ENCODE measurements at regions not wholly inside any gene's neighbourhood (a gene's known extent, or its start where the extent isn't known, plus 50 kb on each side); places are given as distances from the start of the nearest gene placed in this dataset.
"Not testable (repeated sequence)": the region's sequence is repeated elsewhere in the genome, so short reads cannot be mapped to it uniquely, and the experiment has no call there.

DNA sequence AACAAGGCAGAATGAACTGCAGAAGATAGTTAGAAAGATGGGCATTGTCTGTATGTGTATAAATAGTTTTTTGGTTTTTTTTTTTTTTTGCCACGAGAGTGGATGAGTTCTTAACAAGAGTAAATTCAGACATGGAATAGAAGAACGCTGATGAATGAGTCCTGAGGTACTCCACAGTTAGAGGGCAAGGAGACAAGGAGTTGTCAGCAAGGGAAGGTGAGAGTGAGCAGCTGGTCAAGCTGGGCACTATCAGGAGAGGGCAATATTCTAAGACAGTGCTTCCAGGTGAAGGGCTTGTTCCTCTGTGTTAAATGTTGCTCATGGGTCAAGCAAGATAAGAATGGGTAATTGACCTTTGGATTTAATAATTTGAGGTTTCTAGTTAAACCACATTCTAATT is 138.6 kb upstream of the FAM78B start:
- DNase-seq (ENCODE audit: low read depth): no peak

DNA sequence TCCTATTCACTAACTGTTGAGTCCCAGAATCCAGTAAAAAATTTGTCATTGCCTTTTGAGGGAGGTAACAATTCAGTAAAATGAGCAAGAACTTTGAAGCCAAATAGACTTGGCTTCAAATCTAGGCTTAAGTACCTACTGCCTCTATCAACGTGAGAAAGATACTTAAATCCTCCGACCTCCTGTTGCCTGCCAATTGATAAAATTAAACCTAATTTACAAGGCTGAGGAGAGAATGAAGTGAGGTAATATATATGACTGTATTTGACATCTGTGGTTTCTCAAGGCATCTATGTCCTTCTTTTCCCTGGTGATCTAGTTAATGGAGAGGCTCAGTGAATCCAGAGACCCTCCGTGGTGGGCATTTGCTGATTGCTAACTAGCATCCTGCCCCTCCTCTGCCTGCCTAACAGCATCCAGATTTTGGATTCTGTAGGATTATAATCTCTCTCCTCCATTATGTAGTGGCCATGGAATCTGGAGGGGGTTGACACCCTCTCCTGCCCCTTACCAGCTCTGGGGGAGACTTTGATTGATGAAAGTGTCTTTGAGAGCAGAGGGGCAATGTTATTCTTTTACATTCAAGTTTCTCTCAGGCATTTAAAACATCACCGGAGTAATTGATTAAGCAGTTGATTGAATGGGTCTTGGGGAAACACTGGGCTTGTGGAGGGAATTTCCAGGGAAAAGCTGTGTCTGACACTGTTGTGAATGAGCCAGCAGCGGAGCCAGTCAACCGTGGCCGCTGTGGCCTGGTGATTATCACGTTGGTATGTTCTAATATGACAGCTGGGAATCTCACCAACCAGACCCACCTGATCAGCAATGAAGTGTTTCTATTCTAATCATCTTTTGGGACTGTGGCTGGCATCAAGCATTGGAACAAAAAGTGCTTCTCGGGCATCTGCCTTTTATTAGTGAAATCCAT is 140.7 kb upstream of the FAM78B start:
- DNase-seq (ENCODE audit: low read depth): peak; percentile 26

DNA sequence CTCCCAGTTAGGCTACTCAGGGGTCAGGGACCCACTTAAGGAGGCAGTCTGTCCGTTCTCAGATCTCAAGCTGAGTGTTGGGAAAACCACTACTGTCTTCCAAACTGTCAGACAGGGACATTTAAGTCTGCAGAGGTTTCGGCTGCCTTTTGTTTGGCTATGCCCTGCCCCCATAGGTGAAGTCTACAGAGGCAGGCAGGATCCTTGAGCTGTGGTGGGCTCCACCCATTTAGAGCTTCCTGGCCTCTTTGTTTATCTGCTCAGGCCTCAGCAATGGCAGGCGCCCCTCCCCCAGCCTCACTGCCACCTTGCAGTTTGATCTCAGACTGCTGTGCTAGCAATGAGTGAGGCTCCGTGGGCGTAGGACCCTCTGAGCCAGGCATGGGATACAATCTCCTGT is 149.5 kb upstream of the FAM78B start:
- not testable (repeated sequence) for DNase-seq (ENCODE audit: low read depth)

DNA sequence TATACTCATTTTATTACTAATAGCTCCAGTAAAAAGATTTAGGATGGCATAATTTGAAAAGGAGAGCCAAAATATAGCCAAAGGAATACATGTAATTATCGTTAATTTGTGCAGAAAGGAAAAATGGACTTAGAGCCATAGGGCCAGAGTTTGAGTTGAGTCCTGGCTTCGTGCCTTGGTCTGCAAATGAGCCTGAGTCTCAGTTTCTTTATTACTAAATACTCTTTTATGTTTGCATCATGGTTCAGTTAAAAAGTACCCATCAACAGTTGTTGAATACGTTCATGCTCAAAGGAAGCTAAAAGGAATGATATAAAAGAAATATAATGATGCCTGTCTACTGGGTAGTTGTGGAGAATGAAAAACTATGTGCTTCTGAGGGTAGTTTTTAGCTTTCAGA is 155.7 kb upstream of the FAM78B start:
- DNase-seq (ENCODE audit: low read depth): no peak

DNA sequence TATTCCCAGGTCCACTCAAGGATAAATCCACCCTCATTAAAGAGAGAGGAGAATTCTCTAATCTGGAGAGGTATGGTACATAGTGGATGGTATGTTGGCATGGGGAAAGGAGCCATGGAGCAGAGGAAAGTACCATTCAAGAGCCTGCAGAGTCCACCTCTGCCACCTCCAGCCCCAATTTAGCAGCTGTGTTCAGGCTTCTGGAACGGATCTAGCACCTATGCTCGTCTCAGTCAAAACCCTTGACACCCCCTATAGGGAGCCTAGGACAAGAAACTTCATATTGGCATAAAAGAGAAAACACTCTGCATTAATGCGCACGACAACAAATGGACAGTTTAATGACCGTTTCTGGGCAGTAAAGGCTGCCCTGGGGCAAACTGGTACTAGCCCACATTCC is 161.1 kb upstream of the FAM78B start:
- no peak for DNase-seq (ENCODE audit: low read depth)

DNA sequence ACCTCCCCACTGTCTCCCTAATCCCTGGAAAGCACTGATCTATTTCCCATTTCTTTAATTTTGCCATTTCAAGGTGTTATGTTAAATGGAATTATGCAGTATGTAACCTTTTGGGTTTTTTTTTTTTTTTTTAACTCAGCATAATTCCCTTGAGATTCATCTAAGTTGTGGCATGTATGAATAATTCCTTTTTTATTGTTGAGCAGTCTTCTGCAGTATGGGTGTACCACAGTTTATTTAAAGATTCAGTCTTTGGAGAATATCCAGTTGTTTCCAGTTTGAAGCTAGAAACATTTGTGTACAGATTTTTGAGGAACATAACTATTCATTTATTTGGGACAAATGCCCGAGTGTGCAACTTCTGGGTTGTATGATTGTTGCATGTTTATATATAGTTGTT is 162.2 kb upstream of the FAM78B start:
- DNase-seq (ENCODE audit: low read depth): no peak

DNA sequence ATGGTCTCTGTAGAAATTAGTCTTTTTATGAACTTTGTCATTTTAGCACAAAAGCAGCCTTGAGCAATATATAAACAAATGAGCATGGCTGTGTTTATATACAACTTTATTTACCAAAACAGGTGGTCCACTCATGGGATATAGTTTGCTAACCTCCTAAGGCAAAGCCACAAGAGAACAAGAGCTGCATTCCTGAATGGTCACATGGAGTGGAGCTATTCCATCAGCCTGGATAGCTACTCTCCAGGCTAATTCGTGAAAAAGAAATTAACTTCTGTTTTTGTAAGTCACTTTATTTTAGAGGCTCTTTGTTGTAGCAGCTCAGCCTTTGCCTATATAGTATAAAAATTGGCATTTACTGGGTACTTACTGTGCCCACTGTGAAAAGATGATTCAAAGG is 163.3 kb upstream of the FAM78B start:
- DNase-seq (ENCODE audit: low read depth): no peak

DNA sequence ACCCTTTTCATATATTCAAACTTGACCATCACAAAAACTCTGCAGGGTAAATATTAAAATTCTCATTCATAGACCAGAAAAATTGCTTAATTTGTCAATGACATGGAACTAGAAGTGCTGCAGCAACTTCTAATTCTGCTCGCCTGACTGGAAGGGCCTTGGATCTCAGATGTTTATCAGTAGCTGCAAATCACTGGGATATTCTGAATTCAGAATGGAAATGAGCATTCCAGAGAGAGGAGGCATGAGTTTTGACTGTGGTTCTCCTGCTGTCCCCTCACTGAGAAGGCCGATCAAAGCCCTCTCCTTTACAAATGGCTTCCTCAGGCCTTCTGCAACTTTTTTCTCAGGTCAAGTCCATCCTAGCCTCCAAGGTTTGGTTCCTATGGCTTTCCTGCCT is 171.3 kb upstream of the FAM78B start:
- no peak for DNase-seq (ENCODE audit: low read depth)

DNA sequence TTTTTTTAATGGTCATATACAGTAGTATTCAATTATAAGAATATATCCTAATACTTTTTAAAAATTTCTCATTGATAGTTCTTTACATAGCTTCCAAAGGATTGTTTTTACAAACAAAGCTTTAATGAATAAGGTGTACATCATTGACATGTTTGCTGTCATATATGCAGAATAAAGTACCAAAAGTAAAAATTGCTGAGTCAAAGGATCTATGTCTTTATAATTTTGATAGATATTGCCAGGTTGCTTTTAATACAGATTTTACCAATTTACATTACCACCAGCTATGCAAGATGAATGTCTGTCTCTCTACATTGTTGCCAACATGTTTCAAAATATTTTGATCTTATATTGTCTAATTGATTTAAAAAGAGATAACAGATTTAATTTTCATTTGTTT is 173.9 kb upstream of the FAM78B start:
- no peak for DNase-seq (ENCODE audit: low read depth)

DNA sequence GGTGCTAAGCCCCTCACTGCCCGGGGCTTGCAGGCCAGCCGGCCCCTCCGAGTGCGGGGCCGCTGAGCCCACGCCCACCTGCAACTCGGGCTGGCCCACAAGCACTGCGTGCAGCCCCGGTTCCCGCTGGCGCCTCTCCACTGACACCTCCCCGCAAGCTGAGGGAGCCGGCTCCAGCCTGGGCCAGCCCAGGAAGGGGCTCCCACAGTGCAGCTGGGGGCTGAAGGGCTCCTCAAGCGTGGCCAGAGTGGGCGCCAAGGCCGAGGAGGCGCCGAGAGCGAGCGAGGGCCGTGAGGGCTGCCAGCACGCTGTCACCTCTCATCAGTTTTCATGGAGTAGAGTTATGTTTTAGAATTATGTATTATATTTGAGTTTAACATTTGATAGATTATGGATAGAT is 176.5 kb upstream of the FAM78B start:
- DNase-seq (ENCODE audit: low read depth): no peak

DNA sequence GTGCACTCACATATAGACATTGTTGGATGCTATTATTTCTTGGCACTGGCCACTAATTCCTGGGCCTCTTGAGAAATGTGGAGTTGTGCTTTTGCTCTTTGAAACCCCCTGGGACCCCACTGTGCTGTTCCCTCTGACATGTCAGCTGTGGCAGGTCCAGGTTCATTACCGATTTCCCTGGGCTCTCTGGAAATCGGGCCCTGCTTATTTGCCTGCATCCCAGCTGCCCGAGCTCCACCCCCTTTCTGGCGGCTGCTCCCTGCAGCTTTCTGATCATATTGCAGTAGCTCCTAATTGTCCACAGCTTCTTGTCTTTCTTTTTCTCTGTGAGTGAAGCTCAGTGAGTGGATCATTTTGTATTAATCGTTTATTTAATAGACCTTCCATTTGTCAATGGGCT is 183.7 kb upstream of the FAM78B start:
- no peak for DNase-seq (ENCODE audit: low read depth)

DNA sequence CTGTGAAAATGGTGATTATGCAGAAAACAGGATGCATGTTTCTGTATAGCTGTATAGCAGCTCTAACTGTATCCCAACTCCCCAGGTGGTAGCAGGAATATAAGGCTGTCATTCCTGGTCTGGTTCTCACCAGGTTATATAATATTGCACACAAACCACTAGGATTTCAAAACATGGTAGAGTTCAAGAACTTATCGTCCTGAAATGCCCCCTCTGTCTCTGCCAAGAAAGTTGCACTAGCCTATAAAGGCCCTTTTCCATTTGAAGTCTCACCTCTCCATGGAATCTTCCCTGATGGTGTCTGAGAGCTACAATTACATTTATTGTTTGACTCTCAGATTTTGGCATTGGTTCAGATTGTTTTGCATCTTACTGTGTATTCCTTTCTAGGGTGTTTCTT is 184.9 kb upstream of the FAM78B start:
- no peak for DNase-seq (ENCODE audit: low read depth)

DNA sequence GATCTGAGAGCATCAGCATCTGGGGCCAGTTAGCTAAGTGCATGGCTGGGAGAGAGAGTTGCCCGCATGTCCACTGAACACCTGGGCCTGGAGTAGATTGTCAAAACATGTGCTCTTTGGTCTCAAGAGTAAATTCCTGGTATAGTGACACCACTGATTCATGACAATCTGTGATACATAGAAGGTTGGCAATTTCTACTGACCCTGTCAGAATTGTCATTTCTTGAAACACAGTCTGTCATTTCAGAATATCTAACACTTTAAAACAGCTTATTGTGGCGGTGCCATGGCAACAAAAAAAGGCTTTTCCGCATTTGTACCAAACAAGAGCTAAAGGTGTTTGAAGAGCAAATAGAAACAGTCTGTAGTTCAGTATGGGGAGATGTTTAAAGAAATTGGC is 186.4 kb upstream of the FAM78B start:
- DNase-seq (ENCODE audit: low read depth): no peak

DNA sequence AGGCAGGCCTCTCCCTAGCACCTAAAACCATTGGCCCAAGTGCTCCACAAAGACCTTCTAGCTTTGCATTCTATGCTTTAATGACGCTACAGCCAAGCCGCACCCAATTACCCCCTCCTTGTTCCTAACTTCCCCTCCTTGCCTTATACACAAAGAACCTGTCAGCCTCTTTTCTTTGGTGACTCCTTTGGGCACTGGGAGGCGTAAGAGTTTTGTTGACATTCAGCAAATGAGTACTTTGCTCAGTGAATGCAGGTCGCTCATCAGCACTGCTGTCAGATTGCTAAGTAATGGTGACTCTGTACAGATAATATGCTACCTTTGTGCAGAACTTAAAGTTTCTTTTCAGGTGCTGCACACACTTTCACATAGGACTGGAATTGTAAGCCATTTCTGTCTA is 187.6 kb upstream of the FAM78B start:
- no peak for DNase-seq (ENCODE audit: low read depth)

DNA sequence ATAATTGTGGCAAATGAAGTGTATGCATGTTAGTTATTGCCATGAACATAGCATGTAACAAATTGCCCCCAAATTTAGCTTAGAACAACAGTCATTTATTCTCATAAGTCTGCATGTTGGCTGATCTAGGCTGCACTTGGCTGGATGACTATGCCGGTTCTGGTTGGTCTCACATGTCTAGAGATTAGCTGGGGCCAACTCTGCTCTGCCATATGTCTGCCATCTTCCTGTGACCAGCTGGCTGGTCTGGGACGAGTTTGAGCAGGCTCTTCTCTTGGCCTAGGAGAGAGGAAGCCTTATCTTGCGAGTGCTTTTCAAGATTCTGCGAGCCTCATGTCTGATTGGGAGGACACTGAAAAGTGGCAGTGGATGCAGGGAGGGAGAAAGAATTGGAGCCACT is 198.3 kb upstream of the FAM78B start:
- no peak for DNase-seq (ENCODE audit: low read depth)

DNA sequence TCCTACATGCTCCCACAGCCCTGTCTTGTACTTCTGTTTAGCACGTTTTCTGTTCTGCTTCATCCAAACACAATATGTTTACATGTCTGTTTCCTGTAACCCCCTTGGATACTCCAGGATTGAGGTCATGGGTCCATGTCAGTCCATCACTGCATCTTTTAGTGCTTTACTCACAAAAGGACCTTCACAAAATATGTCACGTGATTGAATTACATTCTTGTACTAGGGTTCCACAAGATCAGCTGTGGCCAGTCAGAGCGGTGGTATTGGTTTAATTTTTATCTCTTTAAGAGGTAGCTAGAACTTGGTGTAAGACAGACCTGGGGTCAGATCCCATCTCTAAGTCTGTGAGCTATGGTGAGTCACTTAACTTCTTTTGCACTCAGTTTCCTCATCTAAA is 201.2 kb upstream of the FAM78B start:
- DNase-seq (ENCODE audit: low read depth): no peak

DNA sequence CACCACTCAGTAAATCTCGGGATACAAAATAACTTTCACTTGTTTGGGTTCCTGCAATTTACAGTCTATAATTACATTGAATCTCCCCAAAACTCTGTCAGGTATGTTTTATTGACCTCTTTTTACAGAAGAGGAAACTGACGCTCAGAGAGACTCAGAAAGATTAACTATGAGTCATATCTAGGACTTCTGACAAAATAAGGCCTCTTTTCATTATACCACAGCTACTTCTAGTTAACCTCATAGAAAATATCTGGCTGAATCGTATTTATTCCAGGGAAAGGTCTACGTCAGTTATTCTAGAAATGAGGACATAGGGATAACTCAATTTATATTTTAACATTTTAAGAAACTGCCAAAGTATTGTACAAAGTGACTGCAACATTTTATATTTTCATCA is 211.1 kb upstream of the FAM78B start:
- DNase-seq (ENCODE audit: low read depth): no peak

DNA sequence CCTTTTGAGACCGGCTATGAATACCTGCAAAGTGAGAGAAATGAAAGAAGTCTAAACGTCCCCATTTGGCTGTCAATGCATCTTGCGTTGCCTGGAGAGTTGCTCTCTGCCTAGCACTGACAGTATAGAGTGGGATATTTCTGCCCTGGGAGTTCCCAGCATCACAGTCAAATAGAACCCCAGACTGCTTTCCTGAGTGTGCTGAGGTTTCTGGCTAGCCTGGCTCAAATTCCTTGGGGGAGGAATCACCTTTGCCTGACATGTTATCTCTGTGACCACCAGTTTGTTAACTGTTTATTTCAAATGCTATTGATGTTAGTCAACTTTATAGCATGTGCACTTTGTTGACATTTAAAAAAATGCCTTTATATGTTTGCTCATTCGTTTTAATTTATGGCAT is 212.0 kb upstream of the FAM78B start:
- no peak for DNase-seq (ENCODE audit: low read depth)

DNA sequence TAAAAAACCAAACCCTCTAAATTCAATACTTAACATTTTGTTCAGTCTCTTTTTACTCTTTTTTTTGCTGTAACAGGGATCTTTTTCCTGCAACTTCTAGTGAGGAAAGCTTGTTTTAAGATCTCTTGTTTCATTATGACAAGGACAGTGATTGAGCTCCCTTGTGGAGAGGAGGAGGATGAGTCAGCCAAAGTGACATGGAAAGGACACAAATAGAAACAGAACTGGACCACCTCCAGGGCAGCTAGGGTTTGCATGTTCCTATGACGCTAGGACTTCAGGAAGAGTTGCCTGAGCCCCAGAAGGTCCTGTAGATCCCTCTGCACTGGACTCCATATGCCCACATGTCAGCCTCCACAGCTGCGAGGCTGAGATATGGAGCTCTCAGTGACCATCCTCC is 212.6 kb upstream of the FAM78B start:
- no peak for DNase-seq (ENCODE audit: low read depth)

DNA sequence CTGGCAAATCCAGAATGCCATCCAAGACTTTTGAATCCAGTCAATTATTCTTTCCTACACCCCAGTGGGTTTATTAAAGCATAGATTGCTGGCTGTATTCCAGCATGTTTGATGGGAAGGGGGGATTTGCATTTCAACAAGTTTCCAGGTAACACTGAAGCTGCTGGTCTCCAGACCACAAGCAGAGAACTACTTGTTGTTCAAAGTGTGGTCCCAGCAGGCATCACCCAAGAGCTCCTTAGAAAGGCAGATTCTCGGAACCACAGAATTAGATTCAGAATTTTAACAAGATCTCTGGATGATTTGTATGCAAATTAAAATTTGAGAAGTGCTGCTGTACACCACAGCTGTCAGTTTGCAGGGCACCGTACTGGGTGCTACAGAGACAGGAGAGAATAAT is 216.3 kb upstream of the FAM78B start:
- no peak for DNase-seq (ENCODE audit: low read depth)

DNA sequence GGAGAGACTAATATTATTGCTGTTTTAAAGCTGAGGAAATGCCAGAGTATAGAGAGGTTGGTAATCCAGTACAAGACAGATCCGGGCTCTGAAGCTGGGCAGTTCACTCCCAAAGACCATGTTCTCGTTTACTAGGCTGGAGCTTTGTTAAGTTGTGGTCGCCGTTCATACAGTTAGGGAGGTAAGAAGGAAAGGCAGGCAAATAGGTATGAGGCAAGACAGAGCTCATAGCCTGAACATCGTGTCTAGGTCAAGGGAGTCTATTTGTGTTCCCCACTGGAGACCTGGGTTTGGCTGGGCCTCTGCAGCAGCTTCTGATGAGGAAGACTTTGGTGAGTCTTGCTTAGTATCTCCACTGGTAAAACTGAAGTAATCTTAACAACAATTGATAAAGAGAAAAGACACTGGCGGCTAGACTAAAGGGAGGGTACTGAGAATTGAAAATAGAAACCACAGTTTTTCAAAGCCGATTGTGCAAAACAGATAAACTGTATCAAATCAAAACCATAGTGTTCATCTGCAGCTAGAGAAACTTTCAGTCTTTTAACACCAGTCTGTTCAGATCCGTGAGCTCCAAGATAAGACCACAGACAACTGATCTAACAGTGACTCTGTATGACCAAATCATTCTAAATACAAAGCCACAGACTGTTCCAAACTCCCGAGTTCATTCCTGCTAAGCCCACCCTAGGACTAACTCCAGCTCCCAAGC is 217.0 kb upstream of the FAM78B start:
- no peak for DNase-seq (ENCODE audit: low read depth)

DNA sequence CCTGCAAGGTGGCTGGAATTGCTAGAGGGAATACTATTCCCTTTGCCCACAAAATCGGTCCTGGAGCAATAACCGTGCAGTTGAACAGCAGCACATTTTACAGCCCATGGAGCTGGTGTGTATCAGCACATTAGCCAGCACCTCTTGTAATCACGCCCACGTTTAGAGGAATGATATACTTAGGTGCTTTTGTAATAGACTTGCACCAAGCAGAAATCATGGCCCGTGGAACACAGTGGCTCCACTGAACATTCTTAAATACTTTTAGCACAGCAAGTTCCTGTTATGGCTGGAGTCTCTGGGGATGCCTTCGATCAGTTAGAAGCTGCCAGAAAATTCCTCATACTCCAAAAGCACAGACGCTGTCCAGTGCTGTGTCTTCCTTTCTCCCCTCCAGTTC is 218.1 kb upstream of the FAM78B start:
- DNase-seq (ENCODE audit: low read depth): no peak

DNA sequence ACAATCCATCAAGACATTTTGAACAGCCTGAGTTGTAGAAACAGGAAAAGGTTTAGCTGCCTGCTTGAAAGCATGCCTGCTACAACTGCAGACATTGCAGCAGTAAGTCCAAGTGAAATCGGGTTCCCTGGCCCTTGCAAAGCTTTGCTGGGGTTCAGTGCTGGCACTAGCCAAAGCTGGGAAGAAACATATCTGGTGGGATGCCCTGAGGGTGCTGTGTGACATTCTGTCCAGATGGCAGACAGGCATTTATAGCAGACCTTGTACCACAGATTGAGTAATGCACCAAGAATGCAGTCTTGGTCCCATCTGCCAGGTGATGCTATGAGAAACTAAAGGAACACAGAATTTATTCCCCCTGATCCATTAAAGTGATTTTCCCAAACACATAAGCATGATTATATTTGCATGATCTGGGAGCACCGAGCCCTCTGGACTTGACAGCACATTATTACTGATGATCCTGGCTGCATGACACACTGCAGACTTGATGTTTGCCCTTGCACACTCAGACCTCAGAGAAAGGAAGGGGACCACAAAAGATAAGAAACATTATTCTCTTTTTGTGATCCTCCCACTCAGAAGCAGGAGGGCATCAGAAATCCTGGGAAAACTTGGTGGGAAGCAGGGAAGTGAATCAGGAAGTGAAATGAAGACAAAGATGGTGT is 223.7 kb upstream of the FAM78B start:
- no peak for DNase-seq (ENCODE audit: low read depth)

Measured in renal cortical epithelial cell (primary cell).